Lung (tissue), 11 donors: ENCODE measurements at regions not wholly inside any gene's neighbourhood (a gene's known extent, or its start where the extent isn't known, plus 50 kb on each side); places are given as distances from the start of the nearest gene placed in this dataset.

Experiments used
- ATAC-seq: fragments of 200-7000 bp; cut with Tn5 transposase; one replicate; pipeline ENCODE4 v1.9.1; 2020; ENCODE audit warnings: moderate number of reproducible peaks; ENCODE audit not compliant: insufficient read depth, low FRiP score
- DNase-seq, 3 donors: peaks; one replicate each; pipeline ENCODE4 v3.0.0-alpha.2; 2013 to 2017
- H3K27ac ChIP-seq, 2 donors: one replicate each; pipeline ENCODE4 v1.5.1; 2013; ENCODE audit warnings: mild to moderate bottlenecking in 2 of 2, moderate library complexity in 2 of 2, control low read depth in 1 of 2, inconsistent platforms in 1 of 2, low read depth in 1 of 2, low read length in 1 of 2
- H3K27me3 ChIP-seq, 3 donors: one replicate each; pipeline ENCODE4 v1.5.1; 2013; ENCODE audit warnings: low read length in 2 of 3; ENCODE audit not compliant: control insufficient read depth in 3 of 3, insufficient read depth in 3 of 3
- H3K36me3 ChIP-seq, 4 donors: one replicate each; pipeline ENCODE4 v1.5.1; 2013; ENCODE audit warnings: low read length in 4 of 4, mild to moderate bottlenecking in 1 of 4, moderate library complexity in 1 of 4; ENCODE audit not compliant: control insufficient read depth in 4 of 4, insufficient read depth in 4 of 4
- H3K4me1 ChIP-seq, 5 donors: one replicate each; pipeline ENCODE4 v1.5.1; 2013; ENCODE audit warnings: low read length in 5 of 5, mild to moderate bottlenecking in 2 of 5, moderate library complexity in 1 of 5; ENCODE audit not compliant: control insufficient read depth in 5 of 5, insufficient read depth in 5 of 5
- H3K4me3 ChIP-seq: one replicate; pipeline ENCODE4 v1.5.1; 2013; ENCODE audit warnings: mild to moderate bottlenecking, control low read depth, moderate library complexity
- H3K9ac ChIP-seq, 2 donors: one replicate each; pipeline ENCODE4 v1.5.1; 2013; ENCODE audit warnings: low read length in 2 of 2, control low read depth in 1 of 2; ENCODE audit not compliant: insufficient read depth in 1 of 2
- H3K9me3 ChIP-seq, 4 donors: one replicate each; pipeline ENCODE4 v1.5.1; 2013; ENCODE audit warnings: low read length in 3 of 4, mild to moderate bottlenecking in 1 of 4, moderate library complexity in 1 of 4; ENCODE audit not compliant: control insufficient read depth in 4 of 4, insufficient read depth in 3 of 4
- CTCF ChIP-seq: IDR thresholded peaks from 2 replicates; pipeline ENCODE4 v1.5.1; 2012; ENCODE audit warnings: mild to moderate bottlenecking; ENCODE audit errors: control extremely low read depth, extremely low read depth
- WGBS, 2 donors: extraction: QIAGEN DNeasy Blood & Tissue Kit; methylation state at CpG; one replicate each; pipeline ENCODE4 v1.1.7; 2013; 5-methylcytosine and 5-hydroxymethylcytosine counted together
- donor health status: control.
- donor health status: control.
- donor health status: Bipolar disorder and iron deficiency.
- donor health status: healthy.
- donor health status: DM: yes; HTN: yes; CAD: no.

GRCh38 chr17:77398274-77398673 is 257.5 kb downstream of the SEC14L1 start:
- Histone ChIP-seq H3K36me3 (peaks cover 0 to 15% (median 7%) of the 10 kb centered on the region in 4 donors), H3K9me3 (no peaks in the 10 kb centered on the region), H3K4me3 (no peak overlapping the region), H3K4me1 (peaks cover 9 to 32% (median 30%) of the 10 kb centered on the region in 5 donors), H3K27ac (no peak overlapping the region), H3K9ac (no peak overlapping the region), H3K27me3 (no peaks in the 10 kb centered on the region)
- 91 to 96% methylated on average over 11 of the region's 11 CpGs for WGBS, 2 donors
- DNase-seq (no peak), ATAC-seq (no peak)
- no peak for TF ChIP-seq CTCF

- Histone ChIP-seq H3K9ac (no peak overlapping the region), H3K4me1 (peaks cover 6 to 29% (median 21%) of the 10 kb centered on the region in 5 donors), H3K9me3 (no peaks in the 10 kb centered on the region), H3K27ac (peak overlapping the region in 1 of 2 donors; percentile 6), H3K4me3 (no peak overlapping the region), H3K36me3 (peaks cover 0 to 16% (median 10%) of the 10 kb centered on the region in 4 donors), H3K27me3 (no peaks in the 10 kb centered on the region)
- TF ChIP-seq CTCF = no peak
- DNase-seq (no peak), ATAC-seq (no peak)
- 91 to 94% methylated on average over 16 of the region's 16 CpGs for WGBS, 2 donors
Measured at GRCh38 chr17:77399319-77399957, 258.7 kb downstream of the SEC14L1 start.

GRCh38 chr17:77400445-77400870 is 259.7 kb downstream of the SEC14L1 start:
- H3K4me1 ChIP-seq = peaks cover 2 to 33% (median 11%) of the 10 kb centered on the region in 5 donors
- peaks cover 0 to 16% (median 10%) of the 10 kb centered on the region in 4 donors for H3K36me3 ChIP-seq
- no peaks in the 10 kb centered on the region for H3K9me3 ChIP-seq
- no peaks in the 10 kb centered on the region for H3K27me3 ChIP-seq
- no peak for DNase-seq
- peak; percentile 32 for TF ChIP-seq CTCF
- ATAC-seq = no peak
- H3K9ac ChIP-seq = no peak overlapping the region
- H3K4me3 ChIP-seq = no peak overlapping the region
- 19 to 40% methylated on average over 8 of the region's 8 CpGs for WGBS, 2 donors
- H3K27ac ChIP-seq = peak overlapping the region in 1 of 2 donors; percentile 77
